ENCODE measurements at regions not wholly inside any gene's neighbourhood (a gene's known extent, or its start where the extent isn't known, plus 50 kb on each side); places are given as distances from the start of the nearest gene placed in this dataset.

- no peak for TF ChIP-seq POLR2AphosphoS5 (IDR thresholded peaks at IDR 0.05; ENCODE audit: borderline replicate concordance, low read depth, low read length)
- TF ChIP-seq EZH2 (IDR thresholded peaks at IDR 0.05), result no peak
These were observed 396.5 kb downstream of the DCAF12L2 start for GRCh38 chrX:125769628-125770027.
